ENCODE measurements at regions not wholly inside any gene's neighbourhood (a gene's known extent, or its start where the extent isn't known, plus 50 kb on each side); places are given as distances from the start of the nearest gene placed in this dataset.

- DNase-seq: no peak
Measured at GRCh38 chr5:159385536-159385935, 55.2 kb upstream of the IL12B start.

- no peak for DNase-seq
Measured at GRCh38 chr5:159386028-159386711, 55.9 kb upstream of the IL12B start.

GRCh38 chr5:159392871-159393270, 62.6 kb upstream of the IL12B start:
- DNase-seq: no peak

- no peak for DNase-seq
Measured at GRCh38 chr5:159393854-159394274, 63.6 kb upstream of the IL12B start.

DNA sequence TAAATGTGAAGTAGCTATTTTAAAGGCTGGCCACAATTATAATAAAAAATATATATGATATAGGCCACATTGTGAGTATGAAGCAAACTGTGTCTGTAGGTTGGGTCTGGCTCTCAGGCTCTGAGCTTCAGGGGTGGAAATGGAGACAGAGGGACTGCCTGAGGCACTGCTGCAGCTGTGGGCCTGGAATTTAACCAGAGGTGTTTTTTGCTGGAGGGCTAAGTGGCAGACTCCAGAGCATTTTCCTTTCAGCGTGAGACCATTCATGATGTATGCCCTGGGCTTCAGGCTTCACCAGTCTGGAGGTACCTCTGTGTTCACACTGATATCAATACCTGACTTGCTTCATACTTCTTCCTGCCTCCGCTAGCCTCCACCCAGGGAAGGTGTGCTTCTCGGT, 64.9 kb upstream of the IL12B start:
- no peak for DNase-seq

- DNase-seq: no peak
Measured at GRCh38 chr5:159398936-159399335, 68.6 kb upstream of the IL12B start.

- no peak for DNase-seq
Measured at GRCh38 chr5:159400476-159400875, 70.2 kb upstream of the IL12B start.

- no peak for DNase-seq
Measured at GRCh38 chr5:159402311-159402710, 72.0 kb upstream of the IL12B start.

- no peak for DNase-seq
Measured at GRCh38 chr5:159402856-159403255, 72.6 kb upstream of the IL12B start.

- DNase-seq: no peak
Measured at GRCh38 chr5:159403906-159404681, 73.8 kb upstream of the IL12B start.

DNA sequence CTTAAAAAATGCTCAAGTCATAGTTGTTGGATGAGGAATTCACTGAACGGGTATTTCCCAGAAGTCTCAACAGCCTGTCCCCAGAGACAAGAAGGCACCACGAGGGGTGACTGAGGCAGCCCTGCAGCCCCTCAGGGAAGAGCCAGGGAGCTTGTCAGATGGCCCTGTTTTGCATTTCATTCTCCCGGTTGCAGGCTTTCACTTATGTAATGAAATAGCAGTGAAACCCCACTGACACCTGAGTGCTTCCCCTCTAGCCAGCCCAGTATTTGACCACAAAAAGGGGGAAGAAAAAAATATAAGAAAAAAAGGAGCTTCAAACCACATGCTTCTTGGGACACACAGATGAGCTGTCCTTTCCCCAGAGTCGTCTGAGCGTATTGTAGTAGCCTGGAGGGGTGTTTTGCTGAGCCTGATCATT, 75.3 kb upstream of the IL12B start:
- DNase-seq: no peak

GRCh38 chr5:159406571-159406970, 76.3 kb upstream of the IL12B start:
- no peak for DNase-seq

DNA sequence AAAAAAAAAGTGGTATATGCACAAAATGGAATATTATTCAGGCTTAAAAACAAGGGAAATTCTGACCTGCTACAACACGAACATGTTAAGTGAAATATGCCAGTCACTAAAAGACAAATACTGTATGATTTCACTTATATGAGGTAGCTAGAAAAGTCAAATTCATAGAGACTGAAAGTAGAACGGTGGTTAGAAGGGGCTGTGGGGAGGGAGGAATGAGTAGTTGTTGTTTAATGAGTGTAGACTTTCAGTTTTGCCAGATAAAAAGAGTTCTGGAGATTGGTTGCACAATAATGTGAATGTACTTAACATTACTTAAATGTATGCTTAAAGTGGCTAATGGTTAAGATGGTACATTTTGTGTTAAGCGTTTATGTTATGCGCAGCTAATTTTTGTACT, 79.5 kb upstream of the IL12B start:
- DNase-seq: no peak

GRCh38 chr5:159410480-159410879, 80.2 kb upstream of the IL12B start:
- no peak for DNase-seq

DNA sequence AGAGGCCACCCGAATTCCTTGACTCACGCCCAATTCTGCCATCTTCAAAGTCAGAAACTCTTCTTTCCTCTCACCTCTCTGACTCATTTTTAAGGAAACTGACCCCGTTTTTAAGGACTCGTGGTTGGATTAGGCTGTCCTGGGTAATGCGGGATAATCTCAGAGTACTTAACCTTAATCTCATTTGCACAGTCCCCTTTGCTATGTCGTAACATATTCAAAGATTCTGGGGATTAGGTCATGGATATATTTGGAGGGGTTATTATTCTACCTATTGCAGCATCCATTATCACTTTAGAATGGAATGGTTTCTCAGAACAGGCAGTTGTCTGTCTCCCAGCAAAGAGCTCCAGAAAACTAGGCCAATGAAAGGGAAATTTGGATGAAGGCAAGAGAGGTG, 80.8 kb upstream of the IL12B start:
- DNase-seq: no peak

GRCh38 chr5:159412284-159413046, 82.2 kb upstream of the IL12B start:
- peak; percentile 16 for DNase-seq

- DNase-seq: no peak
Measured at GRCh38 chr5:159414021-159414420, 83.7 kb upstream of the IL12B start.

DNA sequence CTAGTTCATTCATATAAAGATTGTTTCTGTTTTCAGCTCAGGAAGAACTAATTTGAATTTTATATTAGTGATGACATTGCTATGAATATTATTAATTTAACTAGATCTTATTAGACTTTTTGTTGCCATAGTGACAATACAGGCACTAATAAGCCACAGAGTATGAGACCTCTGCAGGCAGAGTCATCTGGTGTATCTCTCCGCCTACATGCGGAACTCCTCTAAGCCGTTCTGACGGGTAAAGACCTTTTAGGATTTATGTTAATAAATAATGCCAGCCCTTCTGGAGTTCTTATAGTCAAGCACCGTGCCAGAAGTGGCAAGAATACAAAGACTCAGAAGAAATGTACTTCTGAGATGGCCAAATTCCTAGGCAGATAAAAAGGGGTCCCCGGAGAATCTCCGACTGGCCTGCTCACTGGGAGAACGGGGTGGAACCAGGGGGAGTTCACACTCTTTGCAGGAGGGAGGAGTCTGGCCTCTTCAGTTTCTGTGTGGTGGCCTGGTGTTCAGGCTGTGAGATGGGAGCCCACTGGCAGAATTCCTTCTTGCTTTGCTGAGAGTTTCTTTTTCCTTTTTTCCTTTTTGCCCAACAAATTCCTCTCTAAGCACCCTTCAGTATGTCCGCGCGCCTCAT, 85.1 kb upstream of the IL12B start:
- no peak for DNase-seq

DNA sequence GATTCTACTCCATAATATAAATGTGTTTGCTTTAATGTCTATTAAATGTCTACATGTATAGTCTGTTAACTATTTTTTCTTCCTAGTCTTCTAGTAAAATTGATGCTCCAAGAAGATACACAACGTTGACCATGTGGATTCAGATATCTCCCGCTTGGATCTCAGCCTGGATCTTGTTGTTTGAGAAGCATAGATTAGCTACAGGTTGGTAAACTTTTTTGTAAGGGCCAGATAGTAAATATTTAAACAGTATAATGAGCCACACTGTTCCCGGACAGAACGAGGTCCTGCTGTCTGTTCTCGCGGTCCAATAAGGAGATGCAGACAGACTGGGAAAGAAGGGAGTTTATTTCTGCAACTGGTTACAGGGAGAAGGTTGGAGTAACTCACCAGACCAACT, 86.2 kb upstream of the IL12B start:
- no peak for DNase-seq

GRCh38 chr5:159417170-159417569, 86.9 kb upstream of the IL12B start:
- DNase-seq: no peak

GRCh38 chr5:159419576-159419975, 89.3 kb upstream of the IL12B start:
- DNase-seq: no peak

- DNase-seq: no peak
Measured at GRCh38 chr5:159420940-159421339, 90.7 kb upstream of the IL12B start.

- no peak for DNase-seq
Measured at GRCh38 chr5:159422361-159422760, 92.1 kb upstream of the IL12B start.
